Suprapubic skin (tissue), 4 donors: ENCODE measurements at regions not wholly inside any gene's neighbourhood (a gene's known extent, or its start where the extent isn't known, plus 50 kb on each side); places are given as distances from the start of the nearest gene placed in this dataset.
"Not testable (repeated sequence)": the region's sequence is repeated elsewhere in the genome, so short reads cannot be mapped to it uniquely, and the experiment has no call there.

Experiments
- CTCF ChIP-seq, 2 donors: fragments of 200-600 bp in 1 of 2; fragments of 450-650 bp in 1 of 2; sonication (generic) in 1 of 2; IDR thresholded peaks; one replicate each; pipeline ENCODE4 v1.5.1; 2016 to 2019; ENCODE audit warnings: antibody characterized with exemption in 2 of 2, mild to moderate bottlenecking in 1 of 2, moderate library complexity in 1 of 2
- EP300 ChIP-seq: sonication (generic); formaldehyde crosslinking; IDR thresholded peaks from one replicate; pipeline ENCODE4 v1.6.1; 2017; ENCODE audit warnings: antibody characterized with exemption
- POLR2A ChIP-seq, 2 donors: fragments of 450-650 bp; IDR thresholded peaks; one replicate each; pipeline ENCODE4 v1.6.1; 2017; ENCODE audit warnings: antibody characterized with exemption in 2 of 2, mild to moderate bottlenecking in 2 of 2, moderate library complexity in 2 of 2
- POLR2AphosphoS5 ChIP-seq, 3 donors: sonication (generic); formaldehyde crosslinking; IDR thresholded peaks; one replicate each; pipeline ENCODE4 v1.6.1; 2017; ENCODE audit warnings: antibody characterized with exemption in 3 of 3

GRCh38 chr16:52655156-52655555 lies 108.2 kb upstream of the TOX3 start:
- not testable (repeated sequence) for TF ChIP-seq CTCF (IDR thresholded peaks at IDR 0.05); POLR2AphosphoS5 (IDR thresholded peaks at IDR 0.05); EP300; POLR2A (IDR thresholded peaks at IDR 0.05)
